ENCODE measurements at regions not wholly inside any gene's neighbourhood (a gene's known extent, or its start where the extent isn't known, plus 50 kb on each side); places are given as distances from the start of the nearest gene placed in this dataset.

DNA sequence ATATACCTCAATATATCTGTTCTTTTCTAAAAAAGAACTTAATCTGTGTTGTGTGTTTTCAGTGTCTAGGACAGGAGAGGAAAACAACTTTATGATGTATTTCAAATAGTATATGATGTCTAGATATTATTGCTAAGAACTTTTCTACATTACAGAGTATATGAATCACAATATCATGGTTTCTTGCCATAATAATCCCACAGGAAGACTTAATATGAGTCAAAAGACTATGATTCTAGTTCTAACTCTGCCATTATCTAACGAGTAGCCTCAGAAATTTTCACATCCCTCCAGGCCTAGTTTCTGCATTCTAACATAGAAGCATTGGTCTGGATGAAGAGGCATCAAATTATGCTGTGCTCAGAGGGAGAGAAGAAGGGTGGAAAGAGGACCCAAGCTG is 107.7 kb upstream of the SPRED1 start:
- TF ChIP-seq POLR2AphosphoS5 (IDR thresholded peaks at IDR 0.05; ENCODE audit: borderline replicate concordance, low read depth, low read length) (no peak), EZH2 (IDR thresholded peaks at IDR 0.05) (no peak)
